ENCODE measurements at regions not wholly inside any gene's neighbourhood (a gene's known extent, or its start where the extent isn't known, plus 50 kb on each side); places are given as distances from the start of the nearest gene placed in this dataset.

- TF ChIP-seq CTCF (IDR thresholded peaks at IDR 0.05; ENCODE audit: borderline replicate concordance, extremely low read depth, low read length, poor library complexity, severe bottlenecking) (no peak), EZH2 (IDR thresholded peaks at IDR 0.05; ENCODE audit: borderline replicate concordance, low read depth, low read length, severe bottlenecking) (no peak)
These were observed 1194.2 kb downstream of the EFNB2 start for GRCh38 chr13:105341256-105341655.
